ENCODE measurements at regions not wholly inside any gene's neighbourhood (a gene's known extent, or its start where the extent isn't known, plus 50 kb on each side); places are given as distances from the start of the nearest gene placed in this dataset.

- DNase-seq (ENCODE audit: low spot score) = no peak
These were observed 152.0 kb upstream of the PEX5L start for GRCh38 chr3:180188512-180189309.

DNA sequence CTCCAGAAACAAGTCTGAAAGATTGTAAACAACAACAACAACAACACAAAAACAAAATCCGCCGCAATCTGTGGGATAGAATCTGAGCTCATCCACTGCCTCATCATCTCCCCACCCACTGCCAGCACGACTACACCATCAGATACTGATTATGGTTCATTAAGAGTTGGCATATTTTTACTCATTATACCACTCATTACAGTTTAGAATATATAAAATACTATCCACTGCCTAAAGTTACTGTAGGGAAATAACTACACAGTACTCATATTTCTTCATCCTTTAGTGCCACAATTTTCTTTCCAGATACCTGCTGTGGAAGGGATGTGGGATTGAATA lies 152.5 kb upstream of the PEX5L start:
- DNase-seq (ENCODE audit: low spot score) = no peak

DNA sequence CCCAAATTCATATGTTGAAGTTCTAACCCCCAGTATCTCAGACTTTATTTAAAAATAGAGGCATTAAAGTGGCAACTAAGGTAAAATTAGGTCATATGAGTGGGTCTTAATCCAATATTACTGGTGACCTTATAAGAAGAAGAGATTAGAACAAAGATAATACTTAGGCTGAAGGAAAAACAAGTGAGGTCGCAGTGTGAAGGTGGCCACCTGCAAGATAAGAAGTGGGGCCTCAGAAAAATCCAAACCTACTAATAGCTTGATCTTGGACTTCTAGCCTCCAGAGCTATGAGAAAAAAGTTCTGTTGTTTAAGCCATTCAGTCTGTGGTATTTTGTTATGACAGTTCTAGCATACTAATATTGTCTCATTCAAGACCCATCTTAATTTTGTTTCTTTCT lies 159.9 kb upstream of the PEX5L start:
- DNase-seq (ENCODE audit: low spot score) = no peak

DNA sequence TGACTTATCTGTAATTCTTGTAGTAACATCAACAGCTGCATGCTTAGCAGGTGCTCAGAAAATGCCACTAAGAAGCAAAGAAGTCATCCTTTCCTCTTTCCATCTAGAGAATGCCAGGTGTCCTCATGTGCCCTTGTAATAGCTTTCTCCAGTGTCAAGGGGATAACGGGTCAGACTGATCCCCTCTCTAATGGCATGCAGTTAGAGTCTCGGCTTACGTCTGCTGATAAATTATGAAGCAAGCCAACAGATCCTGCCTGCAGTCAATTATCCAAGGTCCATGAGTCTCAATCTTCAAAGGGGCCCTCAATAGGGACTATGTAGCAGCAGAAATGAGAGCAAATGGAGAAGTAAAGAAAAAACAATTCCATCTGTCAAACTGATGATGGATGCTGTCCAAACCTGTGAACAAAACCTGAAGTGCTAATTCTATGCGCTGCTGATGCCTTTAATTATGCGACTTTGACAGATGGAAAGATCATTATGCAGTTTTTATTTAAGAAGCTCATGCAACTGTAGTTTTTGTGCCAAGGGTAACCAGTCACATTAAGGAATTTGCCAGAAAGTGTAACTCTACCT lies 162.8 kb upstream of the PEX5L start:
- no peak for DNase-seq (ENCODE audit: low spot score)

DNA sequence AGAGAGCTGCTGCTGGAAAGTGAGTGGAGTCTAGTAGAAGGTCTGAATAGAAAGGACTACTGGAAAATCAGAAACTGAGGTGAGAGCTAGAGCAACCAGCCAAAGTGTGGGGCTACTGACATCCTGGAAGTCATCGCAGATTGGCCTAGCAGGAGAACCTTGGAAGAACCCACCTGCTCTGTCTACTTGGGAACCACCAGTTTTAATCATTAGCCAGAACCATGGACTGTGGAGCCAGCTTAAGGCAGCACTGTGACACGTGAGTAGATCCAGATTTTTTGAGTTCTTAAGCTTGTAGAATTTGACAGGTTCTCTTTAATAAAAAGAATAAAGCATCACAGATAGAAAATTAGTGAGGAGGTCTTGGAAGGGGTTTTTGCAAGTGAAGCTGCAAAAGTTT lies 179.1 kb upstream of the PEX5L start:
- no peak for DNase-seq (ENCODE audit: low spot score)

- DNase-seq (ENCODE audit: low spot score) = no peak
These were observed 186.5 kb upstream of the PEX5L start for GRCh38 chr3:180223268-180223667.

GRCh38 chr3:180229113-180229512 lies 192.4 kb upstream of the PEX5L start:
- no peak for DNase-seq (ENCODE audit: low spot score)

- no peak for DNase-seq (ENCODE audit: low spot score)
These were observed 203.2 kb upstream of the PEX5L start for GRCh38 chr3:180239939-180240338.

GRCh38 chr3:180246688-180247195 lies 210.0 kb upstream of the PEX5L start:
- DNase-seq (ENCODE audit: low spot score) = no peak

DNA sequence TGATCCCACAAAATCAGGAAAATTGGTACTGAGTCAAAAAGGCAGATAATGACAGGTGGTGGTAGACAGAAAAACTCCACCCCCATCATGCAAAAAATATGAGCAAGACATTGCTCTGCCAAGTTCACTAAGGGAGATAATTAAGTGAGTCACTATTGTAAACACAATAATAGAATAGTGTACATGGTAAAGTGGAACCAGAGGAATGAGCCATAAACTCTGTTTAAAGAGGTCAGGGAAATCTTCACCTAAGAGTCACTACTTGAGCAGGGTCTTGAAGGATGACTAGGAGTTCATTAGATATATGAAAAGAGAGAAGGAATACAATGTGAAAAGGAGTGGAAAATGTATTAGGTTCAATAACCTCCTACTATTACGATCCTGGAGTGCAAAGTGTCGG lies 213.4 kb upstream of the PEX5L start:
- no peak for DNase-seq (ENCODE audit: low spot score)

DNA sequence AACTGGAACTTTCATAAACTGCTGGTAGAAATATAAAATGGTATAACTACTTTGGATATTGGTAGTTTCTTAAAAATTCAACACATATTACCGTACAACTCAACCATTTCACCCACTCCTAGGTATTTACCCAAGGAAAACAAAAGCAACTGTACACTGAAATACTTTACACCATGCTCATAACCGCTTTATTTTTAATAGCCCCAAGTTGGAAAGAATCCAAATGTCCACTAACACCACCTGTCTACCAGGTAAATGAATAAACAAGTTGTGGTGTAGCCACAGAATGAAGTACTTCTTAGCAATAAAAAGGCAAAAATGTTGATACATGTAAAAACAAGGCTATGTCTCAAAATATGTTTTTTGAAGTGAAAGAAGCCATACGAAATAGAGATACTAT lies 215.9 kb upstream of the PEX5L start:
- DNase-seq (ENCODE audit: low spot score) = no peak

GRCh38 chr3:180253283-180253682 lies 216.5 kb upstream of the PEX5L start:
- no peak for DNase-seq (ENCODE audit: low spot score)

DNA sequence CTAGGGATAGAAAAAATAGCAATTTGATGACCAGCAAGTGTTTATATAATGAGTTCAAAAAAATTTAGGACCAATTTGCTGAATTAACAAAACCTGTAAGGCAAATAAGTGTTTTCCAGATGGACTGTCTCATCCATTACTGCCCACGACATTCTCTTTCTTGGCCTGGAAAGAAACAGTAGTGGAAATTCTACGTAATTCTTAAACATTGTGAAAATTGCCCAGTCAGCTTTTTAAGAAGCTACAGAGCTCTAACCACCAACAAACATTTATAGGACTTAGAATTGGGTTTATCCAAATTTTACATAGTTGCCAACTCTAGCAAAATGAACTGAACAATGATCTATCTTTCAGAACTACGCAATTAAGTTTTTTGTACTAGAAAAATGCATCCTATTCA lies 227.7 kb upstream of the PEX5L start:
- no peak for DNase-seq (ENCODE audit: low spot score)

- no peak for DNase-seq (ENCODE audit: low spot score)
These were observed 228.8 kb upstream of the PEX5L start for GRCh38 chr3:180265551-180265950.

DNA sequence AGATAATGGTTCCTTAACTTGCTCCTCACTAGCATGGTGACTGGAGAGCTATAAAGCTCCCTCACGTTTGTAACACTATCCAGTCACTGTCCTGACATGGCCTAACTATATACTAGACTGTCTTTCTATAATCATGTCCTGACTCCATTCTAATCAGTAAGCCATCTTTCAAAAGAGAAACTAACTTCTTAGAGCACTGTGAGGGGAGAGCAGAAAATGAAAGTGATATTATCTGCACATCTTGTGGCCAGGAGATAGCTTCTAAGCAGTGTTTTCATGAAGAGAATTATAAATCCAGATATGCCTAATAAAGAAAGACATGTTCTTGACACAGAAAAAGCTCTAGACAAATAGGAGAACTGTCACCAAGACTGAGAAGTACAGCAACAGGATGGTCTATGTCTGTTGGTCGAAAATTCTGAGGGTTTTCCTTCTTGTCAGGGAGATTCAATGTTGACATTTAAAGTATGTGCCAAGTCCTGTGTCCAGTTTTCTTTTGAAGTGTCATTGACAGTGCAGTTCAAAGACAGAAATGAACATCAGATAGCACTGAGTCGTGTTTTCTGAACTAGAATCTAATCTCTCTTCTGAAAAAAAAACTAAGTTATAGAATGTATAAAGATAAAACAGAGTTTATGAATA lies 230.6 kb upstream of the PEX5L start:
- no peak for DNase-seq (ENCODE audit: low spot score)

DNA sequence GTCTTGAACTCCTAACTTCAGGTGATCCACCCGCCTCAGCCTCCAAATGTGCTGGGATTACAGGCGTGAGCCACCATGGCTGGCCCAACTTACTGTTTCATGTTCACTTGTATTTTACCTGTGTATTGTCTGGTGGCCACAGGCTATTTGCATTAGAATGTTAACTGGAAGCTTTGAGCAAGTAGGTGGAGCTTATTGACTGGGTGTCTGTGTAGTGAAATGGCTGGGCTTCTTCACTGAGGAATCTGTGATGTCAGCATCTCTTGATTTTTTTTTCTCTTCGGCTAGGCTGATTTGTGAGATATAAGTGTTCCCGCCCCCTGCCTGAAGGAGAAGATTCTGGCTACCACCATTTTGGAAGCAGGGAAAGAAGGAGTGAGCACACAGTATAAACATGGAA lies 237.8 kb upstream of the PEX5L start:
- no peak for DNase-seq (ENCODE audit: low spot score)

GRCh38 chr3:180275176-180275575 lies 238.4 kb upstream of the PEX5L start:
- no peak for DNase-seq (ENCODE audit: low spot score)

GRCh38 chr3:180277041-180277440 lies 240.3 kb upstream of the PEX5L start:
- DNase-seq (ENCODE audit: low spot score) = no peak

GRCh38 chr3:180278583-180279188 lies 241.9 kb upstream of the PEX5L start:
- DNase-seq (ENCODE audit: low spot score) = no peak

- DNase-seq (ENCODE audit: low spot score) = no peak
These were observed 243.8 kb upstream of the PEX5L start for GRCh38 chr3:180280555-180280954.

DNA sequence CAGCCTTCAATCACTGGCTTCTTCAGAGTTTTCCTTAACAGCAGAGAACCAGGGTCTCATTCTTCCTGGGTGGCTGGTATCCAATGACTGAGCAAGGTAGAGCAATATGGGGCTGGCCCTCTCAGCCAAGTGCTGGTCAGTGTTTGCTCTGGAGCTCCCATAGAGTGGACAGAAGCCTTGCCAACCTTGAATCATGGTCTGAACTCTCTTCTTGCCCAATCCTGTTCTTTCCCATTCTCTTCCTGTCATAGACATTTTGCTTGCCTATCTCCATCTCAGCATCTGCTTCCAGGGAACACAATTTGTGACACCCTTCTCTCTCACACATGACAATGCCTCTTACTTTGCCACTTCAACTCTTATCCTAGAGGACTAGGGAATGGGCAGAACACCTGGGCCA lies 245.6 kb upstream of the PEX5L start:
- no peak for DNase-seq (ENCODE audit: low spot score)

DNA sequence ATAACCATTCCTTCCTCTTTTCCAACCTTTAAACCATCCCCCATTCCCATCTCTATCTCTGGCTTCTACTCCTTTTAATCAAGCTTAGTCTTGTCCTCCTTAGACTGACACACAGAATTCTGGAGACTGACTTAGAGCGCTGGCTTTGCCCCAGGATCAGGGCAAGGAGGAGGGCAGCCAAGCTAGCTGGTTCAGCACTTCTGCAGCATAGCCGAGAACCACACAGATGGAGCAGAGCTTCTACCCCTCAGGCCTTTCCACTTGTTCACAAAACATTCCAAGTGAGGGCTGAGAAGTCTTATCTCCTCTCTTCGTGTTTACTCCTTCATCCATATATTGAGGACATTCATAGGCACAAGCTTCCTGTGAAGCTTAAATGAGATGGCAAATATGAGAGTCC lies 246.5 kb upstream of the PEX5L start:
- no peak for DNase-seq (ENCODE audit: low spot score)
